Spinal cord (tissue), 9 donors: ENCODE measurements at regions not wholly inside any gene's neighbourhood (a gene's known extent, or its start where the extent isn't known, plus 50 kb on each side); places are given as distances from the start of the nearest gene placed in this dataset.
A peak's percentile ranks its signal among the peaks of the same experiment; 100 is the strongest.

ENCODE experiments used
- DNase-seq, 6 donors: peaks; one replicate each; pipeline versions ENCODE4 v3.0.0 to v3.0.0-alpha.2; 2013 to 2015; ENCODE audit warnings: low spot score in 6 of 6, low read depth in 4 of 6
- H3K27ac ChIP-seq: one replicate; pipeline ENCODE4 v1.5.1; 2013; ENCODE audit warnings: low read depth, low read length, control low read depth
- H3K27me3 ChIP-seq: one replicate; pipeline ENCODE4 v1.6.1; 2013; ENCODE audit warnings: low read length; ENCODE audit not compliant: control insufficient read depth, insufficient read depth
- H3K36me3 ChIP-seq: one replicate; pipeline ENCODE4 v1.6.1; 2013; ENCODE audit warnings: low read length; ENCODE audit not compliant: control insufficient read depth, insufficient read depth
- H3K4me1 ChIP-seq: one replicate; pipeline ENCODE4 v1.6.1; 2013; ENCODE audit warnings: low read length; ENCODE audit not compliant: control insufficient read depth, insufficient read depth
- H3K4me3 ChIP-seq: one replicate; pipeline ENCODE4 v1.5.1; 2013; ENCODE audit warnings: low read depth, low read length, control low read depth
- H3K9me3 ChIP-seq: one replicate; pipeline ENCODE4 v1.6.1; 2013; ENCODE audit warnings: low read length; ENCODE audit not compliant: control insufficient read depth, insufficient read depth
- WGBS: methylation state at CpG from one replicate; pipeline ENCODE4 v1.1.5; 2013; ENCODE audit warnings: missing lambda C conversion rate; ENCODE audit not compliant: insufficient coverage; 5-methylcytosine and 5-hydroxymethylcytosine counted together
- donor health status: healthy.

- WGBS = no CpG with 5 or more reads among the region's 2 CpGs
- Histone ChIP-seq H3K4me3 (no peak overlapping the region), H3K9me3 (no peaks in the 10 kb centered on the region), H3K27ac (no peak overlapping the region), H3K27me3 (no peaks in the 10 kb centered on the region), H3K36me3 (no peaks in the 10 kb centered on the region), H3K4me1 (no peaks in the 10 kb centered on the region)
- peak in 1 of 6 donors; percentile 10 for DNase-seq
Observed at GRCh38 chr14:23865502-23865901, 88.1 kb upstream of the DHRS4 start.

DNA sequence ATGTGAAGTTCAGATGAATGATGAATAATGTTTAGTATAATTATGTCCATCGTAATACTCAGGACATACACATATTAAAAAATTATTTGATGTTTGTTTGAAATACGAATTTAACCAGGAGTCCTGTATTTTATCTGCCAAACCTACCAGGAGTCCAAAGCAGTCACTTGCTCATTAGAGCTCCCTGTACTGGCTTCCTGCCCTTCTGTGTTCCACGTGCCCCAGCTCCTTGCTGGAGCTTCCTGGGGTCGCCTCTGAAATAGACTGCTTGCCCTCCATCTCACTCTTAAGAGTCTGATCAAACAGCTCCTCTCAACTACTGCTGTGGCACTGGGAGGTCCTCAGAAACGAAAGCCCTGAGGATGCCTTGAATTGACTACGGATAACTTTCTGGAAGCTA, 87.3 kb upstream of the DHRS4 start:
- DNase-seq = no peak
- Histone ChIP-seq H3K27me3 (no peaks in the 10 kb centered on the region), H3K36me3 (no peaks in the 10 kb centered on the region), H3K27ac (no peak overlapping the region), H3K4me3 (no peak overlapping the region), H3K9me3 (no peaks in the 10 kb centered on the region), H3K4me1 (no peaks in the 10 kb centered on the region)
- WGBS = 74% methylated on average over 4 of the region's 6 CpGs

- H3K4me1 ChIP-seq = no peaks in the 10 kb centered on the region
- no peaks in the 10 kb centered on the region for H3K36me3 ChIP-seq
- H3K27me3 ChIP-seq = no peaks in the 10 kb centered on the region
- H3K27ac ChIP-seq = no peak overlapping the region
- H3K4me3 ChIP-seq = no peak overlapping the region
- no peak for DNase-seq
- no peaks in the 10 kb centered on the region for H3K9me3 ChIP-seq
- WGBS = 85% methylated on average over 1 of the region's 2 CpGs
Observed at GRCh38 chr14:23869078-23869719, 84.4 kb upstream of the DHRS4 start.

GRCh38 chr14:23876160-23876750, 77.3 kb upstream of the DHRS4 start:
- 88% methylated on average over 1 of the region's 3 CpGs for WGBS
- Histone ChIP-seq H3K27ac (no peak overlapping the region), H3K27me3 (no peaks in the 10 kb centered on the region), H3K4me3 (no peak overlapping the region), H3K36me3 (no peaks in the 10 kb centered on the region), H3K4me1 (no peaks in the 10 kb centered on the region), H3K9me3 (no peaks in the 10 kb centered on the region)
- no peak for DNase-seq

GRCh38 chr14:23877111-23877510, 76.5 kb upstream of the DHRS4 start:
- no peak for DNase-seq
- no peaks in the 10 kb centered on the region for H3K9me3 ChIP-seq
- no peak overlapping the region for H3K27ac ChIP-seq
- no peak overlapping the region for H3K4me3 ChIP-seq
- no peaks in the 10 kb centered on the region for H3K36me3 ChIP-seq
- no CpG with 5 or more reads among the region's 4 CpGs for whole genome bisulfite sequencing
- H3K27me3 ChIP-seq = no peaks in the 10 kb centered on the region
- no peaks in the 10 kb centered on the region for H3K4me1 ChIP-seq

- WGBS = 96% methylated on average over 4 of the region's 4 CpGs
- H3K27ac ChIP-seq = no peak overlapping the region
- no peaks in the 10 kb centered on the region for H3K36me3 ChIP-seq
Observed at GRCh38 chr14:23877538-23878180, 75.9 kb upstream of the DHRS4 start.

GRCh38 chr14:23881282-23881681, 72.3 kb upstream of the DHRS4 start:
- no peaks in the 10 kb centered on the region for H3K27me3 ChIP-seq
- DNase-seq = no peak
- no peaks in the 10 kb centered on the region for H3K9me3 ChIP-seq
- H3K4me3 ChIP-seq = no peak overlapping the region
- no peak overlapping the region for H3K27ac ChIP-seq
- H3K4me1 ChIP-seq = no peaks in the 10 kb centered on the region
- no peaks in the 10 kb centered on the region for H3K36me3 ChIP-seq
- 89% methylated on average over 1 of the region's 1 CpG for WGBS

More at GRCh38 chr14:23877538-23878180, 75.9 kb upstream of the DHRS4 start:
- Histone ChIP-seq H3K4me1 (no peaks in the 10 kb centered on the region), H3K4me3 (no peak overlapping the region), H3K9me3 (no peaks in the 10 kb centered on the region), H3K27me3 (no peaks in the 10 kb centered on the region)
- DNase-seq = no peak

GRCh38 chr14:23883684-23884540, 69.7 kb upstream of the DHRS4 start:
- H3K9me3 ChIP-seq = no peaks in the 10 kb centered on the region
- no peaks in the 10 kb centered on the region for H3K27me3 ChIP-seq
- peak in 2 of 6 donors; percentile 79 to 84 for DNase-seq
- WGBS = 17% methylated on average over 5 of the region's 13 CpGs
- H3K27ac ChIP-seq = no peak overlapping the region
- H3K36me3 ChIP-seq = no peaks in the 10 kb centered on the region
- no peaks in the 10 kb centered on the region for H3K4me1 ChIP-seq
- H3K4me3 ChIP-seq = no peak overlapping the region

DNA sequence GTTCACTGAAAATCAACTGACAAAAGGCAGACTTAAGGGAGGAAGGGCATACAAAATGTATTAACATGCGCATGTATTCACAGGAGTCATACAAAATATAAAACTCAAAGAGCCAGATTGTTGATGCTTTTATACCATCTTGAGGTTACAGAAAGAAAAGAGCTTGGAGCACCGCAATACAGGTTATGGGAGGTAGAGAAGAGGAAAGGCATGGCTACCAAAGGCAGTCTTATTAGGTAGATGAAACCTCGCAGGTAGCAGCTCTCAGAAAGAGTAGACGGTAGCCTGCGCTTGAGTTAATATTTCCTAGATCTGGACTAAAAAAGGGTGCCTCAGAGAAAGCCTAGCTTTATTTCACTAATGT, 69.0 kb upstream of the DHRS4 start:
- H3K36me3 ChIP-seq = no peaks in the 10 kb centered on the region
- no peaks in the 10 kb centered on the region for H3K27me3 ChIP-seq
- DNase-seq = peak in 2 of 6 donors; percentile 47 to 64
- H3K27ac ChIP-seq = no peak overlapping the region
- H3K4me3 ChIP-seq = no peak overlapping the region
- H3K9me3 ChIP-seq = no peaks in the 10 kb centered on the region
- no peaks in the 10 kb centered on the region for H3K4me1 ChIP-seq
- WGBS = 60% methylated on average over 1 of the region's 5 CpGs
